ENCODE measurements at regions not wholly inside any gene's neighbourhood (a gene's known extent, or its start where the extent isn't known, plus 50 kb on each side); places are given as distances from the start of the nearest gene placed in this dataset.
A peak's percentile ranks its signal among the peaks of the same experiment; 100 is the strongest.
"Not testable (repeated sequence)": the region's sequence is repeated elsewhere in the genome, so short reads cannot be mapped to it uniquely, and the experiment has no call there.

GRCh38 chr5:163339148-163339547 lies 98.2 kb upstream of the CCNG1 start:
- TF ChIP-seq CTCF (IDR thresholded peaks at IDR 0.05) = no peak
- no peak overlapping the region for H3K27ac ChIP-seq
- DNase-seq (ENCODE audit: low spot score) = no peak
- H3K4me3 ChIP-seq = no peak overlapping the region

GRCh38 chr5:163340378-163340777 lies 97.0 kb upstream of the CCNG1 start:
- DNase-seq (ENCODE audit: low spot score); H3K27ac ChIP-seq; H3K4me3 ChIP-seq: not testable (repeated sequence)

GRCh38 chr5:163342306-163342705 lies 95.1 kb upstream of the CCNG1 start:
- TF ChIP-seq CTCF (IDR thresholded peaks at IDR 0.05) = no peak
- no peak overlapping the region for H3K27ac ChIP-seq
- H3K4me3 ChIP-seq = no peak overlapping the region
- no peak for DNase-seq (ENCODE audit: low spot score)

GRCh38 chr5:163345216-163345615 lies 92.2 kb upstream of the CCNG1 start:
- no peak for DNase-seq (ENCODE audit: low spot score)
- Histone ChIP-seq H3K4me3 (no peak overlapping the region), H3K27ac (no peak overlapping the region)
- no peak for TF ChIP-seq CTCF (IDR thresholded peaks at IDR 0.05)

- Histone ChIP-seq H3K27ac (no peak overlapping the region), H3K4me3 (no peak overlapping the region)
- peak; percentile 66 for TF ChIP-seq CTCF (IDR thresholded peaks at IDR 0.05)
- no peak for DNase-seq (ENCODE audit: low spot score)
Observed at GRCh38 chr5:163347671-163348070, 89.7 kb upstream of the CCNG1 start.

GRCh38 chr5:163350083-163350482 lies 87.3 kb upstream of the CCNG1 start:
- no peak overlapping the region for H3K27ac ChIP-seq
- TF ChIP-seq CTCF (IDR thresholded peaks at IDR 0.05) = no peak
- H3K4me3 ChIP-seq = no peak overlapping the region
- DNase-seq (ENCODE audit: low spot score) = no peak

- no peak for TF ChIP-seq CTCF (IDR thresholded peaks at IDR 0.05)
- Histone ChIP-seq H3K27ac (no peak overlapping the region), H3K4me3 (no peak overlapping the region)
- DNase-seq (ENCODE audit: low spot score) = no peak
Observed at GRCh38 chr5:163352531-163352930, 84.9 kb upstream of the CCNG1 start.

GRCh38 chr5:163355811-163356210 lies 81.6 kb upstream of the CCNG1 start:
- not testable (repeated sequence) for H3K4me3 ChIP-seq; H3K27ac ChIP-seq; DNase-seq (ENCODE audit: low spot score)
